Activated CD8-positive, alpha-beta memory T cell treated with anti-CD3 and anti-CD28 coated beads, Interleukin-2, amount 50 U/mL, for 48 hours (primary cell): ENCODE measurements at regions not wholly inside any gene's neighbourhood (a gene's known extent, or its start where the extent isn't known, plus 50 kb on each side); places are given as distances from the start of the nearest gene placed in this dataset.

Experiments
- DNase-seq: peaks from one replicate; pipeline ENCODE4 v3.0.0-alpha.2; 2020

- DNase-seq = no peak
Measured at GRCh38 chr2:30310371-30310770, 79.0 kb downstream of the LBH start.

GRCh38 chr2:30310955-30311354 is 79.6 kb downstream of the LBH start:
- DNase-seq = no peak

GRCh38 chr2:30311711-30312110 is 80.4 kb downstream of the LBH start:
- no peak for DNase-seq

- no peak for DNase-seq
Measured at GRCh38 chr2:30312916-30313315, 81.6 kb downstream of the LBH start.

GRCh38 chr2:30314981-30315380 is 83.6 kb downstream of the LBH start:
- DNase-seq = no peak

GRCh38 chr2:30315391-30316063 is 84.2 kb downstream of the LBH start:
- no peak for DNase-seq

GRCh38 chr2:30316408-30316807 is 85.1 kb downstream of the LBH start:
- DNase-seq = no peak

GRCh38 chr2:30318987-30319782 is 87.9 kb downstream of the LBH start:
- no peak for DNase-seq

GRCh38 chr2:30321466-30321865 is 90.1 kb downstream of the LBH start:
- no peak for DNase-seq

- DNase-seq = no peak
Measured at GRCh38 chr2:30323499-30323898, 92.2 kb downstream of the LBH start.

GRCh38 chr2:30324245-30324908 is 93.0 kb downstream of the LBH start:
- DNase-seq = no peak

- no peak for DNase-seq
Measured at GRCh38 chr2:30325600-30326328, 94.4 kb downstream of the LBH start.

GRCh38 chr2:30326497-30326896 is 95.2 kb downstream of the LBH start:
- no peak for DNase-seq

- no peak for DNase-seq
Measured at GRCh38 chr2:30331038-30331437, 99.7 kb downstream of the LBH start.

- DNase-seq = no peak
Measured at GRCh38 chr2:30331869-30332268, 100.5 kb downstream of the LBH start.

GRCh38 chr2:30332791-30333453 is 101.6 kb downstream of the LBH start:
- no peak for DNase-seq

- no peak for DNase-seq
Measured at GRCh38 chr2:30334762-30335363, 103.5 kb downstream of the LBH start.

- no peak for DNase-seq
Measured at GRCh38 chr2:30336084-30336483, 104.8 kb downstream of the LBH start.

GRCh38 chr2:30336978-30337841 is 105.9 kb downstream of the LBH start:
- peak; percentile 70 for DNase-seq

- DNase-seq = no peak
Measured at GRCh38 chr2:30338475-30338874, 107.1 kb downstream of the LBH start.

GRCh38 chr2:30339071-30339470 is 107.7 kb downstream of the LBH start:
- no peak for DNase-seq
